AG08395 (cell line): ENCODE measurements at regions not wholly inside any gene's neighbourhood (a gene's known extent, or its start where the extent isn't known, plus 50 kb on each side); places are given as distances from the start of the nearest gene placed in this dataset.
"Not testable (repeated sequence)": the region's sequence is repeated elsewhere in the genome, so short reads cannot be mapped to it uniquely, and the experiment has no call there.

Experiments used
- DNase-seq: peaks from one replicate; pipeline ENCODE4 v3.0.0; 2012; ENCODE audit warnings: mixed read lengths, low spot score

GRCh38 chr2:167793725-167794124 lies 453.7 kb downstream of the STK39 start:
- DNase-seq, result no peak

GRCh38 chr2:167792126-167792525 lies 455.3 kb downstream of the STK39 start:
- DNase-seq, result no peak

DNA sequence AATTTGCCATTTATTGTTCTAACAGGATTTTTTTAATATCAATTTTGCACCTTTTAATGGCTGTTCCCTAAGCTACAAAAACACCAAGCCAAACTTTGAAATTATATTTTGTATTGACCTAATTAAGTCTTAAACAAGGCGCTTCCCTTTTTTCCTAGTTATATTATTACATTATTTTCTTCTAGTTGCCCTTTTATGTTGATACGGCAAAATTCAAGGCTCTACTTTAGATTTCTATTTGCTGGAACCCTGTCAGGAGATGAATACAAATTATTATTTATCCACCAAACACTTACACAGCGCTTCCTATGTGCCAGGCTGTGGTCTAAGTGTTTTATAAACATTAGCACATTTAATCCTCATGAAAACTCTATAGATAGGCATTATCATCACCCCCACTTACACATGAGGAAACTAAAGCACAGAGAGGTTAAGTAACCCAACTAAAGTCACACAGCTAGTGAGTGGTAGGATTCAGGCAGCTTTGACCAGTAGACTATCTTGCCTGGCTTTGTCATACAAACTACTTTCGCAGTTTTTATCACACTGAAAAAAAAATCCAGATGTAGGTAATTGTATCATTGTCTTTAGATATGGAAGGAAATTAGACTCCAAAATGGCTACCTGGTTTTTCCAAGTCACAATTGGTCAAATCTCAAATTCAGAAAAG lies 456.5 kb downstream of the STK39 start:
- no peak for DNase-seq

DNA sequence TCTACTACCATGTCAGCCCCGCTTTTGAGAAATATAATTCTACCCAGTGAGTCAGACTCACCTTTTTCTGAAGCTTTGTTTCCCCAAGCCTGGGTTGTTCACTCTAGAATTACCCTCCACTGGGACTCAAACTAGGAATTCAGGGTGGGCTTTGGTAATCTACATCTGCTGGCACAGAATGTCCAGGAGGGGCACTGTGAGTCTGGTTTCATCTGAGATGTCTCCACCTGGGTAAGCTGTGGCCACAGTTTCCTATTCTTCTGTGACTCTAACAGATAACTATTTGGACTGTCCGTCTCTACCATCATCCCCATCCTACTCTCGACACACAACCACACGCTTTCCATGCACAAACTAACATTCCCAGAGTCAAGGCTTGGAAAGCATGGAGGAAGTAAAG lies 457.2 kb downstream of the STK39 start:
- no peak for DNase-seq

DNA sequence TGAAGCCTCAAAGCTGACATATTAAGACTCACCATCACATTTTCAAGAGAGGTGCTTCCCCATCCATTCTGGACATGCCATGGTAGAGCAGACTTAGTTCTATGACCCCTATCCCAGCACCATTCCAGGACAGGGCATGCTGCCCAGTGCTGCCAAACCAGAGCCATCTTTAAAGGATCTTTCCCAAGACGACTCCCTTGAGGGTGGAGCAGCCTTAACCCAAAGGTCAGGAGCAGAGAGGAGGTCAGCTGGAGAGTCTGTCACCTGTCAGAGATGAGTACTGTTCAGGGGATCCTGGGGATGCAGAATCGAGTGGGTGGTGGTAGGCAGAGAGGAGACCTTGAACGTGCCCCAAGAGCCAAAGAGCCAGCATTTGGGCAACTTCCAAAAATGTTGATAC lies 459.8 kb downstream of the STK39 start:
- DNase-seq, result no peak

DNA sequence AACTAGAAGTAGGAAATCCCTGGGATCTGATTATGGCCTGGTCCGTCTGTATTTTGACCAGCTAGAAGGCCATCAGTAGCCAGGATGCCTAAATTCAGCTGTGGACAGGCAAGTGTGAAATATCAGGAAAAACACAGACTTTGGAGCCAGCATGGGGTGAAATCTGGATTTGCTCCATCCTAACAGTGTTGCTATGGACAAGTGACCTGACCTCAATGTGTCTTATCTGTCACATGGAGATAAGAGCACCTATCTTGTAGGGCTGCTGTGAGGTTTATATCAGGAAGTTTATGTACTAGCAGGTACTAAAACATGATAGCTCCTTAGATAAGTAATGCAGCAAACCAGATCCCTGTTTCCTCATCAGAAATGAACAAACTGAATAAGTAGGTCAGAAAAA lies 460.4 kb downstream of the STK39 start:
- DNase-seq, result no peak

- no peak for DNase-seq
Observed at GRCh38 chr2:167785606-167786216, 461.7 kb downstream of the STK39 start.

DNA sequence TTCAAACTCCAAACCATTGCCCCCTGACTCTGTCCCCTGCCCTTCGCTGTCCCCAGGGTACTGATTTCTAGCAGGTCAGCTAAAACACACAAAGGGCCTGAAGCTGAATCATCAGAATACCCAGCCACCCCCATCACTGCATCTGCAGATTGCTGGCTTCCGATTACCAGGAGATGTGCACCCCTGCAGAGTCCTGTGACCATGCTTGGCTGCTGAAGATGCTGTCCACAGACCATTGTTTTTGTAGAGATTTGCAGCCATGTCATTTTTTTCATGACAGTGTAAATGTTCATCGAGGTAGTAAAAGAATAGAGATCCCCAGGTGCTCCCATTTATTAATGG lies 463.3 kb downstream of the STK39 start:
- no peak for DNase-seq

- no peak for DNase-seq
Observed at GRCh38 chr2:167783261-167784083, 463.9 kb downstream of the STK39 start.

- DNase-seq, result not testable (repeated sequence)
Observed at GRCh38 chr2:167781629-167782028, 465.8 kb downstream of the STK39 start.

DNA sequence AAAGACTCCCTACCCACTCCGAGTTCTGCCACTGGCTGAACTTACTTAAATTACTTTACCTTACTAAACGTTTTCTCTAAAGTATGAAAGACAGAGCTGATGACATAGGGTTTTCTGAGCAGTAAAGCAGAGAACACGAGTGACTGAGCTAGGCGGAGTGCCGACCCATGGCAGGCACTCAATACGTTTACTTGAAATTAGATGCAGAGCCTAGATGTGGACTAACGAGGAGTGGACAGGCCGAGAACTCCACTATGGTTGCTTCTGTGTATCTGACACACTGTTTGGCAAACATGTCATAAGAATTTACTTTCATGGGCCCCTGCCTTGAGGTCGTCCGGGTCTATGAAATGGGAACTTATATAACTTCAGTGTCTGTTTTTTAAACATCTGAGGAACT lies 471.0 kb downstream of the STK39 start:
- DNase-seq, result no peak

GRCh38 chr2:167771628-167772027 lies 475.8 kb downstream of the STK39 start:
- no peak for DNase-seq

DNA sequence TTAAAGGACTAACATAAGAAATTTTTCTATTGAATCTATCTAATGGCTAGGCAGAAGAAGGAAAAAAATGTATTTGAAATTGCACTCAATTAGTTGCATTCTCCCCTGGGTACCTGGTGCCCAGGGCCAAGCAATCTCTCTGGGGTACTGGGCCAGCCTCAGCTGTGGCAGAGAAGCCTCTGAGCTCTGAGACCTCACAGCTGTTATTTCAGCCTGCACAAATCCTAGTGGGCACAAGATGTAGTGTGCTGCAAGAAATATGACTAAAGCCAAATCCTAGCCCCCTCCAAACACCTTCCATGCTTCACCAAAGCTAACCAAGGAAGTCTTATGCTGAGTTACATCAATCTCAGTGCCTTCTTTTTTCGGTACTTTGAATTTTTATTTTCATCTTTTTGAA lies 478.4 kb downstream of the STK39 start:
- DNase-seq, result no peak

GRCh38 chr2:167767830-167768229 lies 479.6 kb downstream of the STK39 start:
- DNase-seq, result no peak

DNA sequence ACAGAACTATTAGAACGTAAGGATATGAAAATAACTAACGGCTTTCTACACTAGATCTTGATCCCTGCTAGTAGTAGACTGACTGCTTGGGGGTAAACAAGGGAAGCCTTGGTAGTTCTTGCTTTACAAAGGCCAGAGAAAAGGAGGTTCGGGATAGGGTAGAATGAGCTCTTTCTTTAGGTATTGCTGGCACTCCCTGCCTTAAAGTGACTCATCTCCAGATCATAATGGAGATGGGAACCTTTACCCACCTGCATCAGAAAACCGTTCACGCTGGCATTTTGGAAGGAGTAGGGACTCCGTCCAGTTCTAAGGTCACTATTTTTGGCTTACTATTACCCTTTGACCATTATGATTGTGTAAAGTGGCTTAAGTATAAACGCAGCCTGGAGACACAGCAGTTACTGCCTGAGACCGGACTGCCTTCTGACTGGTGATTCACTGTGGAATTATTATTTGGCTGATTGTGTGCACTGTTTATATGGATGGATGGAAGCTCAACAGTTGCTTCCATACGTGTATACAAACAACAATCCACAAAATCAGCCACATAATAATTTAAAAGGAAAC lies 482.5 kb downstream of the STK39 start:
- DNase-seq, result no peak

GRCh38 chr2:167761465-167762136 lies 485.8 kb downstream of the STK39 start:
- no peak for DNase-seq

DNA sequence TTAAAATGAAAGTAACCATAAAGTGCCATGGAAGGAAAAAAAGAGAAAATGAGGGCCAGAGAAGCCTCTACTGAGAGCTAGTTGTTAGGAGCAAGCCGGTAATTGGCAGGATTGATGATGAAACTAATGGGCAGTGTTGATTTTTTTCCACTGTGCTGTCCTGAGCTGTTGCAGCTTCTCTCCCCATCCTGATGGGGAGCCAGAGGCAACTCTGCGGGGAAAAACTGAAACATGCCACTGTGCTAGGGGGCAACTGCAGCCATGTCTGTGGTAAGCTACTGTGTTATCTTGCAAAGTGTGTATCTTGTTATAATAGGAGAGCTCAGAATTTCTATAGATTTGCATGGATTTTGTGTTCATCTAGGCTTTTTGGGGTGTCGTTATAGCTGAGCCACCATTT lies 487.9 kb downstream of the STK39 start:
- DNase-seq, result no peak

DNA sequence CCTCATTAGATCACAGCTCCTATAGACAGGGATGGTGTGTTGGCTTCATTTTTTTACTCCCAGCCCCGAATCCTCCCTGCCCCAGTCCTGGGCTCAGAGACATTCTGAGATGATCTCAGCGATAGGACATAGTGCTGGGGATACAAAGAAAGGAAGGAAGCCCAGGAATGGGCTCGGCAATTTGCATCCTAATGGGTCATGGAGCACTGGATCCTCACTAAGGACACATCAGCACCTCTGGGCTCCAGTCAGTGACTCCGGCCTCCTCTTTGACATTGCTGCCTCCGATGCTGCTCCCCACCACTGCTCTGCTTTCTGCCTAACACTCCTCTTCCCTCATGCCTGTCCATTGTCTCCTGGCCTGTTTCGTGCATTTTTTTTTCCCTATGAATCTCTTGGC lies 489.1 kb downstream of the STK39 start:
- no peak for DNase-seq

GRCh38 chr2:167756446-167756845 lies 490.9 kb downstream of the STK39 start:
- DNase-seq, result no peak

DNA sequence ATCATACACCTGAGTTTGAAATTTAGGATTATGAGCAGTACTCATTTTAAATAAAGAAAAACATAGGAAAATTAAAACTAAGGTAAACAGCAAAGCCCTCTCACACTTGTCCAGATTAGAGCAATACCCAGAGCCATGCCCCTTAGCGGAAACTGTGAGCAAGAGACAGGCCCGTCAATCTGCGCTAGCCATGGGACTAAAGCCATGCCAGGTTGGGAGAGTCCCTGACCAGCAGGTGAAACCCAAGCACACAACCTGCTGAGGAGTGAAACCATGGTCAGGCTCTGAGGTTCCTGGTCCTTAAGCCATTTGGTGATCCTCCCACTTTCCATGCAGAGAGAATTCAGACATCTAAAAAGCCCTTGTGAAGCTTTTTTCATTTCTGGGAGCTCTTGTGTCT lies 494.3 kb downstream of the STK39 start:
- no peak for DNase-seq

- no peak for DNase-seq
Observed at GRCh38 chr2:167752734-167753133, 494.7 kb downstream of the STK39 start.

DNA sequence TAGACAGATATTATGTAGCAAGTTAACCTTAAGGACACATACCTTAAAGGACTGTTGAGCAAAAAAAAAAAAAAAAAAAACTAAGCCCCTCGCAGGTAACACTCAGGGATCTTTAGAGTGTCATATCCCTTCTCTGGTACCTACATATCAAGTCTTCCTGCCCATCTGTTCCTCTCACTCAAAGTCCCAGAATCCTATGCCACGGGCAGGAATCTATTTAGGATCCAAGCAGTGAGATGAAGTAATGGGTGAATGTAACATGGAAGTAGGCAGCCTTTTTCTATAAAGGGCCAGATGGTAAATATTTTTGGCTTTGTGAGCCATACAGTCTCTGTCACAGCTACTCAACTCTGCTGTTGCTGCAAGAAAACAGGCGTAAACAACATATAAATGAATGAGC lies 496.7 kb downstream of the STK39 start:
- DNase-seq, result no peak

DNA sequence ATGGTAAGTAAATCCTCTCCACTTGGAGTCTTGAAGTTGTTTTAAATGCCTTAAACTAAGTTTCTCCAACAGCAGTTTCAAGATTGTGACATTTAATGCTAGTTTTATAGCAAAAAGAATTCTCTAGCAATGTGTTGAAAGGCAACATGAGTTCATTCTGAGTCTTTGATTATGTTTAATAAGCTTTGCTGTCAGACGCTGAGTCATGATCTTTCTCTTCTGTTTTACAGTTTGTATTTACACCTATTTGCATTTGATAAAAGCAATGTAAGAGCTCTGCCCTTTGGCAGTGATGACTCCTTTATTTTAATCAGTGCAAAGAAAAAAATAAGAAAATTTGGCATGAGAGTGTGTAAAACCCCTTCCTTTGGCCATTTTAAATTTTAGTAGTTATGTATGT lies 497.7 kb downstream of the STK39 start:
- no peak for DNase-seq
